HG03103 (cell line): ENCODE measurements at regions not wholly inside any gene's neighbourhood (a gene's known extent, or its start where the extent isn't known, plus 50 kb on each side); places are given as distances from the start of the nearest gene placed in this dataset.

Source experiments
- ATAC-seq: cut with Tn5 transposase; IDR thresholded peaks from one replicate; pipeline ENCODE4 v1.9.1; 2021; ENCODE audit warnings: low read depth; ENCODE audit not compliant: unreplicated experiment

- no peak for ATAC-seq
Measured at GRCh38 chr18:78735131-78736014, 244.2 kb upstream of the SALL3 start.

GRCh38 chr18:78736015-78736690, 243.5 kb upstream of the SALL3 start:
- no peak for ATAC-seq

- no peak for ATAC-seq
Measured at GRCh38 chr18:78737006-78737915, 242.4 kb upstream of the SALL3 start.

GRCh38 chr18:78738076-78738690, 241.4 kb upstream of the SALL3 start:
- ATAC-seq, result no peak

GRCh38 chr18:78739115-78739514, 240.5 kb upstream of the SALL3 start:
- no peak for ATAC-seq

- no peak for ATAC-seq
Measured at GRCh38 chr18:78739882-78740677, 239.5 kb upstream of the SALL3 start.

- no peak for ATAC-seq
Measured at GRCh38 chr18:78740876-78741275, 238.7 kb upstream of the SALL3 start.

GRCh38 chr18:78741381-78742217, 238.0 kb upstream of the SALL3 start:
- no peak for ATAC-seq

GRCh38 chr18:78742218-78742745, 237.3 kb upstream of the SALL3 start:
- no peak for ATAC-seq

- no peak for ATAC-seq
Measured at GRCh38 chr18:78743078-78743477, 236.5 kb upstream of the SALL3 start.

- ATAC-seq, result no peak
Measured at GRCh38 chr18:78751664-78752063, 228.0 kb upstream of the SALL3 start.

- no peak for ATAC-seq
Measured at GRCh38 chr18:78753240-78753639, 226.4 kb upstream of the SALL3 start.

- no peak for ATAC-seq
Measured at GRCh38 chr18:78754311-78755043, 225.1 kb upstream of the SALL3 start.

- ATAC-seq, result no peak
Measured at GRCh38 chr18:78757014-78757413, 222.6 kb upstream of the SALL3 start.

- ATAC-seq, result no peak
Measured at GRCh38 chr18:78758496-78758895, 221.1 kb upstream of the SALL3 start.

- no peak for ATAC-seq
Measured at GRCh38 chr18:78762753-78763152, 216.9 kb upstream of the SALL3 start.

- ATAC-seq, result no peak
Measured at GRCh38 chr18:78764544-78764943, 215.1 kb upstream of the SALL3 start.

GRCh38 chr18:78765142-78765541, 214.5 kb upstream of the SALL3 start:
- ATAC-seq, result no peak
